ENCODE measurements at regions not wholly inside any gene's neighbourhood (a gene's known extent, or its start where the extent isn't known, plus 50 kb on each side); places are given as distances from the start of the nearest gene placed in this dataset.

- peaks cover 11 to 21% of the 10 kb centered on the region in 2 donors for H3K9me3 ChIP-seq
- H3K4me3 ChIP-seq, result no peak overlapping the region
- intact Hi-C loops (cut with DNase I; ENCODE audit: low total_unique reads), result no loop called here
- no peak for DNase-seq (ENCODE audit: low spot score in 2 of 2)
- no peak overlapping the region for H3K27ac ChIP-seq
- TF ChIP-seq CTCF (IDR thresholded peaks at IDR 0.05) (no peak), POLR2A (IDR thresholded peaks at IDR 0.05) (no peak), POLR2AphosphoS5 (IDR thresholded peaks at IDR 0.05) (no peak)
- no peaks in the 10 kb centered on the region for H3K27me3 ChIP-seq
- no peaks in the 10 kb centered on the region for H3K36me3 ChIP-seq
- no peaks in the 10 kb centered on the region for H3K4me1 ChIP-seq
These were observed 324.2 kb upstream of the TRPC7 start for GRCh38 chr5:136689552-136689951.

GRCh38 chr5:136686192-136686872, 321.0 kb upstream of the TRPC7 start:
- intact Hi-C loops (cut with DNase I; ENCODE audit: low total_unique reads), result no loop called here
- no peak overlapping the region for H3K27ac ChIP-seq
- no peak overlapping the region for H3K4me3 ChIP-seq
- DNase-seq (ENCODE audit: low spot score in 2 of 2), result no peak
- TF ChIP-seq CTCF (IDR thresholded peaks at IDR 0.05) (peak in 1 of 3 donors; percentile 10), POLR2A (IDR thresholded peaks at IDR 0.05) (no peak)
- H3K27me3 ChIP-seq, result no peaks in the 10 kb centered on the region
- peaks cover 11 to 21% of the 10 kb centered on the region in 2 donors for H3K9me3 ChIP-seq
- H3K4me1 ChIP-seq, result no peaks in the 10 kb centered on the region
- no peaks in the 10 kb centered on the region for H3K36me3 ChIP-seq

GRCh38 chr5:136682986-136683385, 317.6 kb upstream of the TRPC7 start:
- H3K27ac ChIP-seq, result no peak overlapping the region
- H3K9me3 ChIP-seq, result peaks cover 5 to 10% of the 10 kb centered on the region in 2 donors
- no peaks in the 10 kb centered on the region for H3K27me3 ChIP-seq
- H3K36me3 ChIP-seq, result no peaks in the 10 kb centered on the region
- H3K4me1 ChIP-seq, result no peaks in the 10 kb centered on the region
- DNase-seq (ENCODE audit: low spot score in 2 of 2), result no peak
- intact Hi-C loops (cut with DNase I; ENCODE audit: low total_unique reads), result no loop called here
- no peak overlapping the region for H3K4me3 ChIP-seq
- no peak for TF ChIP-seq POLR2AphosphoS5 (IDR thresholded peaks at IDR 0.05)
- TF ChIP-seq POLR2A (IDR thresholded peaks at IDR 0.05), result no peak
- TF ChIP-seq CTCF (IDR thresholded peaks at IDR 0.05), result no peak

DNA sequence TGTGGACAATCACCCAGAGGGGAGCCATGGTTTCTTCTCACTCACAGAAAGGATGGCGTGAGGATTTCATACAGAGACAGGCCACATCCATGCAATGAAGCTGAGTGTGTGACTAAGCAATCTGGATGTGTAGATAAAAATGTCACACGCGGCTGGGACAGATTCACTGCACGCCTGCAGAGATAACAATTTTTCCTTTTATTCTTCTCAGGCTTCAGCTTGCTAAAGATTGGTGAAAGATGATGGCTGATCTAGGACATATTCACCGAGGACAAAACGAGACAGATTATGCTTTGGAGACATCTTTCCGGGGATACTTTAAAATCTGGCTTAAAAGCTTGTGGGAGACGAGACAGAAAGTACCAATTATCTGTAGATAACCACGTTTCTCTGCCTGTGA, 313.9 kb upstream of the TRPC7 start:
- TF ChIP-seq CTCF (IDR thresholded peaks at IDR 0.05) (no peak), POLR2A (IDR thresholded peaks at IDR 0.05) (no peak), POLR2AphosphoS5 (IDR thresholded peaks at IDR 0.05) (no peak)
- no peak for DNase-seq (ENCODE audit: low spot score in 2 of 2)
- Histone ChIP-seq H3K9me3 (no peaks in the 10 kb centered on the region), H3K4me3 (no peak overlapping the region), H3K36me3 (no peaks in the 10 kb centered on the region), H3K27ac (no peak overlapping the region), H3K27me3 (no peaks in the 10 kb centered on the region), H3K4me1 (no peaks in the 10 kb centered on the region)
- intact Hi-C loops (cut with DNase I; ENCODE audit: low total_unique reads), result no loop called here

- intact Hi-C loops (cut with DNase I; ENCODE audit: low total_unique reads), result no loop called here
- DNase-seq (ENCODE audit: low spot score in 2 of 2), result no peak
- H3K4me1 ChIP-seq, result no peaks in the 10 kb centered on the region
- H3K9me3 ChIP-seq, result no peaks in the 10 kb centered on the region
- H3K4me3 ChIP-seq, result no peak overlapping the region
- H3K27ac ChIP-seq, result no peak overlapping the region
- no peaks in the 10 kb centered on the region for H3K27me3 ChIP-seq
- H3K36me3 ChIP-seq, result no peaks in the 10 kb centered on the region
- no peak for TF ChIP-seq CTCF (IDR thresholded peaks at IDR 0.05)
- no peak for TF ChIP-seq POLR2AphosphoS5 (IDR thresholded peaks at IDR 0.05)
- TF ChIP-seq POLR2A (IDR thresholded peaks at IDR 0.05), result no peak
These were observed 311.9 kb upstream of the TRPC7 start for GRCh38 chr5:136677217-136677616.
